ENCODE measurements at regions not wholly inside any gene's neighbourhood (a gene's known extent, or its start where the extent isn't known, plus 50 kb on each side); places are given as distances from the start of the nearest gene placed in this dataset.
"Not testable (repeated sequence)": the region's sequence is repeated elsewhere in the genome, so short reads cannot be mapped to it uniquely, and the experiment has no call there.

DNA sequence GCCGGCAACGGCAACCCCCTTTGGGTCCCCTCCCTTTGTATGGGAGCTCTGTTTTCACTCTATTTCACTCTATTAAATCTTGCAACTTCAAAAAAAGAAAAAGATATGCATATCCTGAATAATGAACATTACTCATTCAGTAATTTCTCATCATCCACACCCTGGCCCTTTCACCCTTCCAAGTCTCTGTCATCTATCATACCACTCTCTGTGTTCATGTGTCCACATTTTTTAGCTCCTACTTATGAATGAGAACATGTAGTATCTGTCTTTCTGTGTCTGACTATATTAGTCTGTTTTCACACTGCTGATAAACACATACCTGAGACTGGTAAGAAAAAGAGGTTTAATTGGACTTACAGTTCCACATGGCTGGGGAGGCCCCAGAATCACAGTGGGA, 209.8 kb upstream of the DDHD1 start:
- not testable (repeated sequence) for ATAC-seq (replicated peaks); H3K36me3 Mint-ChIP-seq (ENCODE audit: insufficient read depth); H3K4me3 Mint-ChIP-seq; H3K27ac Mint-ChIP-seq; H3K4me1 Mint-ChIP-seq (ENCODE audit: low read depth in 2 of 2); H3K27me3 Mint-ChIP-seq; DNase-seq; H3K9me3 Mint-ChIP-seq

DNA sequence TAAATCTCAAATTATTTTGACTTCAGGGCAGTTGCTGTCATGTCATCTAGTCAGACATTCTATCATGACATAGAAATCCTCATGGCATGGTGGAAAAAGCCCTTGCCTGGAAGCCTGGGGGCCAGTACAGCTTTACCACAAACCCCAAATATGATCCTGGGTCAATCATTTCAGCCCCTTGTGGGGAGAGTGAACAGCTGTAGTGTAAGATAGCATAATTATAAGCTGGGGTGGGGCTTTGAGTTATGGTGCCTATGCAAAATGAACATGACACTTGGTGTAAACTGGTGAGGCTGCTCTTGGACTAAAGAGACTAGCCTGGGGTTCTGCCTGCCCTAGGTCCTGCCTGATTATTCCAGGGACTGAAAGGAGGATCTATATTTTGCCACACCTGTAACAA, 207.7 kb upstream of the DDHD1 start:
- Mint-ChIP-seq H3K9me3 (peaks cover 0 to 2% of the 10 kb centered on the region in 2 donors), H3K27ac (no peak overlapping the region), H3K4me3 (no peak overlapping the region), H3K36me3 (ENCODE audit: insufficient read depth) (no peaks in the 10 kb centered on the region), H3K4me1 (ENCODE audit: low read depth in 2 of 2) (no peaks in the 10 kb centered on the region), H3K27me3 (no peaks in the 10 kb centered on the region)
- DNase-seq (no peak), ATAC-seq (replicated peaks) (no peak)

DNA sequence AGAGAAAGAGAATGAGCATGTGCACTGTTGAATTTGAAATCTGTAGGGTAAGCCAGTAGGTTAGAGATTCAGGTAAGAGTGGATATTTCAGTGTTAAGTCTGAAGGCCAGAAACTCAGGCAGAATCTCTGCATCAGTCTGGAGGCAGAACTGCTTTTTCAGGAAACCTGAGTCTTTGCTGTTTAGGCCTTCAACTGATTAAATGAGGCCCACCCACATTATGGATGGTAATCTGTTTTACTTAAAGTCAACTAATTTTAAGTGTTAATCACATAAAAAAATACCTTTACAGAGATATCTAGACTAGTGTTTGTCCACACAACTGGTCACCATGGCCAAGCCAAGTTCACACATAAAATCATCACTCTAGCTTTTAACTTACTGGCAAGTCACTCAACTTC, 205.0 kb upstream of the DDHD1 start:
- peaks cover 0 to 2% of the 10 kb centered on the region in 2 donors for H3K9me3 Mint-ChIP-seq
- no peaks in the 10 kb centered on the region for H3K27me3 Mint-ChIP-seq
- H3K27ac Mint-ChIP-seq = no peak overlapping the region
- no peak overlapping the region for H3K4me3 Mint-ChIP-seq
- DNase-seq (no peak), ATAC-seq (replicated peaks) (no peak)
- H3K36me3 Mint-ChIP-seq (ENCODE audit: insufficient read depth) = no peaks in the 10 kb centered on the region
- H3K4me1 Mint-ChIP-seq (ENCODE audit: low read depth in 2 of 2) = no peaks in the 10 kb centered on the region

DNA sequence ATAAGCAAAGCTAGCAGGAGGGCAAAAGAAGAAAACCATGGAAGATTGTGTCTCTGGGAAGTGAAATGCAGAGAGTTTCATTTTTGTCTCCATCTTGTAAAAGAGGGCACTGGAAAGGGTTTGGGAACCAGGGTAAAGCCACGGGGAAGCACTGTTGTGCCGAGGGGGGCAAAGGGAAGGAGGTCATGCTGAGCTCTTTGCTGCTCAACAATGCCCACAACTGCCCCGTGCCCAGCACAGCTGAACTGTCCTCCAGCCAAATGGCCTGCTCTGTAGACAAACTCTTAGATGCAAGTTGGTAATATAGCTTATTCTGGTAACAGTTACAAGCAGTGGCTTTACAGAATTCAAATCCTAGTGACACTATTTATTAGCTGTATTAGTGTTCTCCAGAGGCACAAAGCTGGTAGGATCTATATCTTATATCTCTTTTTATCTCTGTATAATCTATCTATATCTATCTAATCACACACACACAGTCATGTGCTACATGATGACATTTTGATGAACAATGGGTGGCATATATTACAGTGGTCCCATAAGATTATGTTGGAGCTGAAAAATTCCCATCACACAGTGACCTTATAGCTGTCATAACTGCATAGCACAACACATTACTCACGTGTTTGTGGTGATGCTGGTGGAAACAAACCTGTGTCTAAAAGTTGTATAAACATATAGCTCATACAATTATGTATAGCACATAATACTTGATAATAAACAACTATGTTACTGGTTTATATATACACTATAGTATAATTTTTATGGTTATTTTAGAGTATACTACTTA, 203.4 kb upstream of the DDHD1 start:
- DNase-seq = no peak

DNA sequence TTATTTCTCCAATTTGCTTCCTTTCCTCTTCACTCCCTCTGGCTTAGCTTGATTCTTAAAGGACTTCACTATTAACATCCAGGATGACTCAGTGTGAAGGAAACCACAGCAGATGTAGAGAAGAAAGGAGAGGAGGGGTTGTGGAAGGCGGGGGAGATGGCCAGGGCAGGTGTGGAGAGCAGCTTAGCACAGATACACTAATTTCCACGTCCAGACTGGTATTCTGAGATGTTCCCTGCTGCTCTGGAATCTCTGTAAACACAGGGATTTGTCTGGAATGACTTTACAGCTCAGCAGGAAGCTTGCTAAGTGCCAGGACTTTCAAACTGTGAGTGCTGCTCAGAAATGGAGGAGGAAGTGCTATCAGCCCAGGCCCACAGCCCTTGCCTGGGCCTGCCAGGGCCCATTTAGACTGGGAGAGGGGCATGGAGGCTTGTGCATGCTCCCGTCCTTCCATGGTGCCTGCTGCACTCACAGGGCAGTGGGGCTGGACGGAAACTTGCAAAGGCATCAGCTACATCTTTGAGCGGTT, 202.5 kb upstream of the DDHD1 start:
- DNase-seq (no peak), ATAC-seq (replicated peaks) (no peak)
- H3K27ac Mint-ChIP-seq = no peak overlapping the region
- no peaks in the 10 kb centered on the region for H3K27me3 Mint-ChIP-seq
- no peaks in the 10 kb centered on the region for H3K4me1 Mint-ChIP-seq (ENCODE audit: low read depth in 2 of 2)
- H3K4me3 Mint-ChIP-seq = no peak overlapping the region
- H3K36me3 Mint-ChIP-seq (ENCODE audit: insufficient read depth) = no peaks in the 10 kb centered on the region
- H3K9me3 Mint-ChIP-seq = peaks cover 0 to 2% of the 10 kb centered on the region in 2 donors

More for the DNA sequence above, 203.4 kb upstream of the DDHD1 start:
- H3K27me3 Mint-ChIP-seq = no peaks in the 10 kb centered on the region
- H3K4me1 Mint-ChIP-seq (ENCODE audit: low read depth in 2 of 2) = no peaks in the 10 kb centered on the region
- H3K4me3 Mint-ChIP-seq = no peak overlapping the region
- H3K27ac Mint-ChIP-seq = no peak overlapping the region
- peaks cover 0 to 2% of the 10 kb centered on the region in 2 donors for H3K9me3 Mint-ChIP-seq
- no peak for ATAC-seq (replicated peaks)
- no peaks in the 10 kb centered on the region for H3K36me3 Mint-ChIP-seq (ENCODE audit: insufficient read depth)

DNA sequence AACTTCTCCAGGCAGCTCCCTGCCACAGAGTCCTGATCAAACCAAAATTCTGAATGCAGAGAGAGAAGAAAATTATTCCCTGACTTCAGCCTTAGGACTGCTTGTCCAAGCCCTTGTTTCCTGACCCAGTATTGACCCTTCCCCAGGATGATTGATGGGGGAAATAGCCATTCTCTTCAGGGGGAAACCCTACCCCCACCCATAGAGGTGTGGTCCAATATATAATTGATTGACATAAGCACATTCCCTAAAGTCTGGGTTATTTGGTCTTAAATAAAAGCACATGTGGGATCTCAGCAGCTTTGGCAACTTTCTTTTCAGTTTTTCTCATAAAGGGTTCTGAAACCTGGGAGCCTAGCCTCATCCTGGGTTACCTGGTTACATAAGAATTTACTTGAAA, 201.2 kb upstream of the DDHD1 start:
- no peaks in the 10 kb centered on the region for H3K4me1 Mint-ChIP-seq (ENCODE audit: low read depth in 2 of 2)
- no peak overlapping the region for H3K27ac Mint-ChIP-seq
- ATAC-seq (replicated peaks) (no peak), DNase-seq (no peak)
- peaks cover 0 to 2% of the 10 kb centered on the region in 2 donors for H3K9me3 Mint-ChIP-seq
- H3K36me3 Mint-ChIP-seq (ENCODE audit: insufficient read depth) = no peaks in the 10 kb centered on the region
- H3K27me3 Mint-ChIP-seq = no peaks in the 10 kb centered on the region
- H3K4me3 Mint-ChIP-seq = no peak overlapping the region

DNA sequence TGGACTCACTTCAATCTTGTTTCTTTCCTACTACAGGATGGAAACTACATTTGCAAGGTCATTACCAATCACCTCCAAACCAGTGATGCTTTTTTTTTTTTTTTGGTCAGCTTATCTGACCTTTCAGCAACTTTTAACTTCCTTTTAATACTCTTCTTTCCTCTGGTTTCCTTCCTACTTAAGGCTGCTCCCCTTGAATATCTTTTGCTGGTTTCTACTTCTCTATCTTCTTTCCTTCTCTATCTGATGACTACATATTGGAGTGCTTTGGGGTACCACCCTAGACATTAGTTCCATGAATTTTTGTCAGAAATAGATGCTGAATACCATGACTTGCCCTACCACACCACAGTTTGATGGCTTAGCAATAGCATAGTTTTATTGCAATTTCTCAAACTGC, 197.7 kb upstream of the DDHD1 start:
- H3K4me3 Mint-ChIP-seq = no peak overlapping the region
- no peak for ATAC-seq (replicated peaks)
- DNase-seq = no peak
- no peaks in the 10 kb centered on the region for H3K27me3 Mint-ChIP-seq
- no peaks in the 10 kb centered on the region for H3K4me1 Mint-ChIP-seq (ENCODE audit: low read depth in 2 of 2)
- no peaks in the 10 kb centered on the region for H3K9me3 Mint-ChIP-seq
- no peak overlapping the region for H3K27ac Mint-ChIP-seq
- H3K36me3 Mint-ChIP-seq (ENCODE audit: insufficient read depth) = no peaks in the 10 kb centered on the region

DNA sequence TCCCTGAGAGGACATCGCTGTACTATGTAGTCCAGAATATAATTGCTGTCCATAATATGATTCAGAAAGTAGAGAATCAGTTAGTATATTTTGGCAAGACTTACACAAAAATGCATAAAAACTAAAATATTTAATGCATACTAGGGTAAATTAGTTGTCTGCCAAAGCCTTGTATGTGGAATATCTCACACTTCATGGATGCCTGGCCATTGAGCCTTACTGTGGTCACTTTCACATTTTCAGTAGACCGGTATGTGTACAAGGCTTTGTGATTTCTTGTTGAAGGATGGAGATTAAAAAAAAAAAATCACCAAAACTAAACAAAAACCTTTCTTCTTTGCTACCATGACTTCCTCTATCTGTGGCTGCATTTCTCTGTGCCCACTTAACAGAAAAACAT, 197.3 kb upstream of the DDHD1 start:
- no peak for DNase-seq
- no peaks in the 10 kb centered on the region for H3K27me3 Mint-ChIP-seq
- no peak overlapping the region for H3K27ac Mint-ChIP-seq
- H3K36me3 Mint-ChIP-seq (ENCODE audit: insufficient read depth) = no peaks in the 10 kb centered on the region
- H3K4me3 Mint-ChIP-seq = no peak overlapping the region
- H3K4me1 Mint-ChIP-seq (ENCODE audit: low read depth in 2 of 2) = no peaks in the 10 kb centered on the region
- H3K9me3 Mint-ChIP-seq = no peaks in the 10 kb centered on the region
- no peak for ATAC-seq (replicated peaks)

DNA sequence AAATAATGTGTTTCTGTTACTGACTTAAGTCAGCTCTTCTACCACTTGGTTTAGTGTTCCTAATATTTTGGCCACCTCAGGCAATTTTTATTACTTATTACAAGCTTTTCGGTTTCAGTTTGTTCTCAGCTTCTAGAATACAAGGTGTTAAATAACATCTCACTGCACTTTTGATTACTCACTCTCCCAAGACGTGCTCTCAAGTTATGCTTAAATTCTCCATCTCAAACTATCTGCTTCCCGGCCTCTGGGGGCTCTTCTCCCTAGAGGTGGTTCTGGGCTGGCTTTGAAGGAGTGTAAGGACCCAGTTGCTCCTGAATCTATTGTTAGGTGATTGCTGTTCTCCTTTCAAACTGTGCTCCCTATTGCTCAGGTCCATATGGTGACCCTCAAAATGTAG, 193.9 kb upstream of the DDHD1 start:
- ATAC-seq (replicated peaks) (no peak), DNase-seq (no peak)
- Mint-ChIP-seq H3K36me3 (ENCODE audit: insufficient read depth) (no peaks in the 10 kb centered on the region), H3K27ac (no peak overlapping the region), H3K9me3 (no peaks in the 10 kb centered on the region), H3K4me1 (ENCODE audit: low read depth in 2 of 2) (no peaks in the 10 kb centered on the region), H3K4me3 (no peak overlapping the region), H3K27me3 (no peaks in the 10 kb centered on the region)

DNA sequence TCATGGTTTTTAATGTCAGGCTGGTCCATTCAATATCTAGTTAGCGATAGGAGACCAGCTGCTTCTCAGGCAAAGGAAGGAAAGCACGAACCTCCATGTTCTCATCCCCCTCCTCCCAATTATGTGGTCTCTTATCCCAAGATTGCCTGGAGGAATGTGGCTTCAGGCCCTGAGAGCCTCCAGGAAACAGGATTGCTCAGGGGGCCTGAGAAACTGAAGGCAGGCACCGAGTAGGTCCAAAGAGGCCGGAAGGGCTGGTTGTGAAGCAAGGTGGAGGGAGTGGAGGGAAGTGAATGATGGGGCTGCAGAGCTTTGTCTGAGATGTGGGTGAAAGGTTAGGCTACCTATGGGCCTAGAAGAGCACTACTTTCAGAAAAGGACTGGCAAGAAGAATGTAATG, 188.2 kb upstream of the DDHD1 start:
- no peaks in the 10 kb centered on the region for H3K27me3 Mint-ChIP-seq
- DNase-seq = no peak
- peaks cover 3% of the 10 kb centered on the region for H3K36me3 Mint-ChIP-seq (ENCODE audit: insufficient read depth)
- H3K9me3 Mint-ChIP-seq = no peaks in the 10 kb centered on the region
- no peak overlapping the region for H3K4me3 Mint-ChIP-seq
- no peaks in the 10 kb centered on the region for H3K4me1 Mint-ChIP-seq (ENCODE audit: low read depth in 2 of 2)
- no peak for ATAC-seq (replicated peaks)
- H3K27ac Mint-ChIP-seq = no peak overlapping the region

DNA sequence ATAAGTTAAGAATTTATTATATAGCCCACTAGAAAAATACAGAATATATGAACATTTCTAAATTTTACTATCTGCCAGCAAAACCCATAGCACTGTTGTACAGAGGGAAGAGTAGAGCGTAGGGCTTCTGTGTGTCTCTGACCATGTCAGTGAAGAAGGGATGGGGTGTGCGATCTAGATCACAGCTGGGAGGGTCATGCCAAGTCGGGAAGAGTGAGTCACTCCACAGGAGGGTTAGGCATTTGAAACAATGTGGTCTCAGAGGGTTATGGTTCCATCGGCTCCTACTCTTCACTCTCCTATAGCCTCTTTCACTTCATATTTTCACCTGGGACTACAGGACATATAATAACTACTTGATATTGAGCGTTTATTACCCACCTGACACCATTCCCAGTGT, 185.1 kb upstream of the DDHD1 start:
- ATAC-seq (replicated peaks) (no peak), DNase-seq (no peak)
- Mint-ChIP-seq H3K36me3 (ENCODE audit: insufficient read depth) (peaks cover 3% of the 10 kb centered on the region), H3K4me3 (no peak overlapping the region), H3K27ac (no peak overlapping the region), H3K4me1 (ENCODE audit: low read depth in 2 of 2) (no peaks in the 10 kb centered on the region), H3K27me3 (no peaks in the 10 kb centered on the region), H3K9me3 (no peaks in the 10 kb centered on the region)

DNA sequence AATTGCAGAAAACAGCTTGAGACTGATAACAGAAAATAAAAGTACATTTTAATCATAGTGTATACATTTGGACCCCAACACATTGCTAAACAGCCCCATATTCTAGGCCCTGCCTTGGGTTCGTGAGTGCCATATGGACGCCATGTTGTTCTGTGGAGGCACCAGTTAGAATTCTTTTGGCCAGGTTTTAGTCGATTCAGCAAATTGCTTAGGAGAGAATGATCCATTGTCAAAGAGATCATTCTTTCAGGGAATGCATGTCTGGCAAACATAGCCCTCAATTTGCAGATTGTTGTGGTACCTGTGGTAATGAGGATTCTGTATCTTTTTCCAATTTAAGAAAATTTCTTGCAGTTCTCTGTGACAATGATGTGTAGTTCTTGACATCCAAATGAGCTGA, 183.6 kb upstream of the DDHD1 start:
- Mint-ChIP-seq H3K36me3 (ENCODE audit: insufficient read depth) (peaks cover 3% of the 10 kb centered on the region), H3K4me1 (ENCODE audit: low read depth in 2 of 2) (no peaks in the 10 kb centered on the region), H3K27ac (no peak overlapping the region), H3K4me3 (no peak overlapping the region), H3K9me3 (no peaks in the 10 kb centered on the region), H3K27me3 (no peaks in the 10 kb centered on the region)
- ATAC-seq (replicated peaks) (no peak), DNase-seq (no peak)

DNA sequence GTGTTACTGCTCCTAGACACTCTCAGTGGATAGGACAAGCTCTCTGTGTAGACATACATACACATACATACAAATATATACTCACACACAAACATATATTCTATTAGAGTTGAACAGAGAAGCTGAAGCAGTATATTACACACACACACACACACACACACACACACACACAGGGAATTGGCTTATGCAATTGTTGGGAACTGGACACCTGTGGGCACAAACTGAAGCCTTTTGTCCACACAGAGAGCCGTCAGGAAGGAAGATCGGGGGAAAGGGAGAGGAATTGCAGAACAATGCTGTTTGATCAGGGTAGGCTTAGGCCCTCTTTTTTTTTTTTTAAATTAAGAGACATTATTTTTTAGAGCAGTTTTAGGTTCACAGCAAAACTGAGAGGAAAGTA, 180.7 kb upstream of the DDHD1 start:
- Mint-ChIP-seq H3K4me1 (ENCODE audit: low read depth in 2 of 2) (no peaks in the 10 kb centered on the region), H3K4me3 (no peak overlapping the region), H3K9me3 (no peaks in the 10 kb centered on the region), H3K27me3 (no peaks in the 10 kb centered on the region), H3K27ac (no peak overlapping the region), H3K36me3 (ENCODE audit: insufficient read depth) (no peaks in the 10 kb centered on the region)
- DNase-seq (no peak), ATAC-seq (replicated peaks) (no peak)

DNA sequence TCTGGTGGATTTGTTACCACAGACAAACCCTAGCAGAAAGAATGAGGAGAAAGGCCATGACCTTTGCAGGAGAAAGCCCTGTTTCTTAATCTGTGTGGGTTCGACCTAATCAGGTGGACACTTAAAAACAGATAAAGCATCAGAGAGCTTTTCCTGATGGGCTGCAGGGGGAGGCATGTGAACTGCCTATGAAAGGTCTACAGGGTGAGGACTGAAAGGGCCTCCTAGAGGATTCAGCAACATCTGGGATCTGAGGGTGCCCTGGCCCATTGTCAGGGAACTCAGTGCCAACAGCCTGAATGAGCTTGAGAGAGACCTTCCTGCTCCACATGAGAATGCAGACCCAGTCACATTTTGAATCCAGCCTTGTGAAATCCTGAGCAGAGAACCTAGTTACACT, 178.8 kb upstream of the DDHD1 start:
- ATAC-seq (replicated peaks) = no peak
- Mint-ChIP-seq H3K27me3 (no peaks in the 10 kb centered on the region), H3K9me3 (no peaks in the 10 kb centered on the region), H3K27ac (no peak overlapping the region), H3K4me1 (ENCODE audit: low read depth in 2 of 2) (no peaks in the 10 kb centered on the region), H3K36me3 (ENCODE audit: insufficient read depth) (no peaks in the 10 kb centered on the region), H3K4me3 (no peak overlapping the region)
- DNase-seq = no peak

Measured in effector memory CD8-positive, alpha-beta T cell (primary cell).